ENCODE measurements at regions not wholly inside any gene's neighbourhood (a gene's known extent, or its start where the extent isn't known, plus 50 kb on each side); places are given as distances from the start of the nearest gene placed in this dataset.
A peak's percentile ranks its signal among the peaks of the same experiment; 100 is the strongest.

DNA sequence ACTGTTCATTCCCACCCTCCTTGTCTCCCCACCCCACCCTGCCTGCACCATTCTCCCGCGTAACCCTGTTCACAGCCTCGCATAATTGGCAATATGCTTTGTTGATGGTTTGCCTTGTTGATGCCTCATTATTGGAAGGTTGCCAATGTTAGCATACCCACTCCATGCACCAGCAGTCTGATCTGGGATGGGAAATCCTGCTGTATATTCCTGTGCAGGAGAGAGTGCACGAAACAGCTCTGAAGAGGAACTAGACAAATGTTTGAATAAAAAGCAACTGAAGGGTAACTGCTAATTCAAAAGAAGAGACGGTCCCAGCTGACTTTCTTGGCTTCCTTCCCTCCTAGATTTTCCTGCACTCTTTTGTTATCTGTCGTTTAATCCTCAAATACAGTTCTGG, 271.7 kb upstream of the TLE4 start:
- H3K4me1 Mint-ChIP-seq, result peaks cover 34% of the 10 kb centered on the region
- H3K27ac ChIP-seq, result no peak overlapping the region
- no peaks in the 10 kb centered on the region for H3K9me3 ChIP-seq (ENCODE audit: low read depth)
- H3K27me3 ChIP-seq, result no peaks in the 10 kb centered on the region
- no peak overlapping the region for H3K9ac ChIP-seq
- no peaks in the 10 kb centered on the region for H4K20me1 ChIP-seq (ENCODE audit: low read depth)
- peaks cover 8% of the 10 kb centered on the region for H3F3A ChIP-seq (ENCODE audit: low read depth)
- H2AFZ ChIP-seq (replicated peaks), result peak overlapping the region; percentile 46
- H3K27me3 Mint-ChIP-seq (ENCODE audit: insufficient read depth, low read depth), result peaks cover 2% of the 10 kb centered on the region
- H3K4me3 Mint-ChIP-seq, result no peak overlapping the region
- H3K9me3 Mint-ChIP-seq, result no peaks in the 10 kb centered on the region
- no peak for DNase-seq (ENCODE audit: low spot score)
- H3K36me3 ChIP-seq, result no peaks in the 10 kb centered on the region
- TF ChIP-seq EZH2 (IDR thresholded peaks at IDR 0.05), result no peak
- no peak for TF ChIP-seq EZH2phosphoT487 (IDR thresholded peaks at IDR 0.05)
- TF ChIP-seq, protein P1, sequence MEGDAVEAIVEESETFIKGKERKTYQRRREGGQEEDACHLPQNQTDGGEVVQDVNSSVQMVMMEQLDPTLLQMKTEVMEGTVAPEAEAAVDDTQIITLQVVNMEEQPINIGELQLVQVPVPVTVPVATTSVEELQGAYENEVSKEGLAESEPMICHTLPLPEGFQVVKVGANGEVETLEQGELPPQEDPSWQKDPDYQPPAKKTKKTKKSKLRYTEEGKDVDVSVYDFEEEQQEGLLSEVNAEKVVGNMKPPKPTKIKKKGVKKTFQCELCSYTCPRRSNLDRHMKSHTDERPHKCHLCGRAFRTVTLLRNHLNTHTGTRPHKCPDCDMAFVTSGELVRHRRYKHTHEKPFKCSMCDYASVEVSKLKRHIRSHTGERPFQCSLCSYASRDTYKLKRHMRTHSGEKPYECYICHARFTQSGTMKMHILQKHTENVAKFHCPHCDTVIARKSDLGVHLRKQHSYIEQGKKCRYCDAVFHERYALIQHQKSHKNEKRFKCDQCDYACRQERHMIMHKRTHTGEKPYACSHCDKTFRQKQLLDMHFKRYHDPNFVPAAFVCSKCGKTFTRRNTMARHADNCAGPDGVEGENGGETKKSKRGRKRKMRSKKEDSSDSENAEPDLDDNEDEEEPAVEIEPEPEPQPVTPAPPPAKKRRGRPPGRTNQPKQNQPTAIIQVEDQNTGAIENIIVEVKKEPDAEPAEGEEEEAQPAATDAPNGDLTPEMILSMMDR (IDR thresholded peaks at IDR 0.05), result no peak
- H3K36me3 Mint-ChIP-seq, result no peaks in the 10 kb centered on the region
- H3K4me3 ChIP-seq, result no peak overlapping the region
- H3K79me2 ChIP-seq (ENCODE audit: low read depth), result no peaks in the 10 kb centered on the region
- no peak overlapping the region for H3K27ac Mint-ChIP-seq
- H3K4me2 ChIP-seq, result peak overlapping the region; percentile 14
- H3K4me1 ChIP-seq, result peaks cover 42% of the 10 kb centered on the region

DNA sequence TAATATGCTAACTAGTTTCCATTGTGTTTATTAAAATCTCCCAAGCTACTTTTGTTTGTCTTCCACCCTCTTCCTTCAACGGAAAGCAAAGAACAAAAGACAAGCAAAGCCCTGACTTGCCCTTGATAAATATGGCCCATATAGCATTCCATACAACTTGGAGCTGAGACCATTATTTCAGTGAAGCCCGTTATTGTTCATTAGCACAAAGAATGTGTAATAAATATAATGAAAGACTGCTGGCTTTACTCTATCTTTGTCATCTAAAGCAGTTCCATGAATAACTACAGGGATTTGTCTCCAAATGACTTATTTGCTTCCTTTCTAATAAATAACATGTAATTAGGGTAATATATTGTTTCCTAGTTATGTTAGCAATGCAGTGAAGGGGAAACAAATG, 270.7 kb upstream of the TLE4 start:
- Mint-ChIP-seq H3K4me3 (no peak overlapping the region), H3K27me3 (ENCODE audit: insufficient read depth, low read depth) (peaks cover 2% of the 10 kb centered on the region), H3K4me1 (peaks cover 34% of the 10 kb centered on the region), H3K9me3 (no peaks in the 10 kb centered on the region), H3K36me3 (no peaks in the 10 kb centered on the region), H3K27ac (no peak overlapping the region)
- peak overlapping the region; percentile 14 for H3K4me2 ChIP-seq
- no peak overlapping the region for H2AFZ ChIP-seq (replicated peaks)
- H3K4me3 ChIP-seq, result no peak overlapping the region
- no peaks in the 10 kb centered on the region for H3K79me2 ChIP-seq (ENCODE audit: low read depth)
- H3K27me3 ChIP-seq, result no peaks in the 10 kb centered on the region
- H4K20me1 ChIP-seq (ENCODE audit: low read depth), result no peaks in the 10 kb centered on the region
- H3K4me1 ChIP-seq, result peaks cover 34% of the 10 kb centered on the region
- no peak for DNase-seq (ENCODE audit: low spot score)
- no peaks in the 10 kb centered on the region for H3K9me3 ChIP-seq (ENCODE audit: low read depth)
- TF ChIP-seq EZH2 (IDR thresholded peaks at IDR 0.05), result no peak
- no peak for TF ChIP-seq EZH2phosphoT487 (IDR thresholded peaks at IDR 0.05)
- TF ChIP-seq, protein P1 (IDR thresholded peaks at IDR 0.05), result no peak
- no peak overlapping the region for H3K9ac ChIP-seq
- no peak overlapping the region for H3K27ac ChIP-seq
- peaks cover 8% of the 10 kb centered on the region for H3F3A ChIP-seq (ENCODE audit: low read depth)
- H3K36me3 ChIP-seq, result no peaks in the 10 kb centered on the region

DNA sequence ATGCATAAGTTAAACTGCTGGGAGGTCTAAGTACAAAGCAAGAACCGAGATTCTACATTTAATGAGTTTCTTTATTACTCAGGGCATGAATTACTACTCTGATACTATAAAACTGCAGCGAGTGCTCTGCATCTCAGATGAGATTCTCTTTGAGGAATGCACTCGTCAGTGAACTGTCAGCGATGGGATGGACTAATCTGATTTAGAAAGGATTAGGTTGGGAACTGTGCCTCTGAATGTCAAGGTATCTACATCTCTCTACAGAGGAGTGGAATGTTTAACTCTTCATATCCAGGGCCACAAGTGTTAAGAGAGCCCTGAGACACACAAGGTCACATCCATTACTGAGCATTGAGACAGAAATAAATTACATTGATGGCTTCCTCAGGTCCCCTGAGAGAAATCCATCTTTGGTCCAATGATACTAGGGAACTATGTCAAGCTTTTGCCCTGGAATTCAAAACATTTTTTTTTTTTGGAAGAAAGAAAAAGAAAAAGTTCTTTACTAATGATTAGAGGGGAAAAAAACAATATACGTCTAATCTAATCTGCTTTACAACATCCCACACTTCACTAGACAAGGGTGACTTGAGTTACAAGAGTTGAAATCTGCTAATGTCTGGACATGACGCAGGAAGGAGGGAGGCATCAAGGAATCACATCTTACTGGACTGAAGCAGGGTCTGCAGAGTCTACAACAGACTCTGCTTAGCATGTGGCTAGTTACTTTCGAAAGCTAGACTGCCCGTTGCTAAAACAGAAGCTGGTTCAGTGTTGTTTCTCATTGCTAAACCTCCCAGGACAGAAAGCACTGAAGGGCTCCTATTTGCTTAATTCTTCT, 270.0 kb upstream of the TLE4 start:
- peaks cover 2% of the 10 kb centered on the region for H3K27me3 Mint-ChIP-seq (ENCODE audit: insufficient read depth, low read depth)
- Histone ChIP-seq H3K9me3 (ENCODE audit: low read depth) (no peaks in the 10 kb centered on the region), H3K27me3 (no peaks in the 10 kb centered on the region), H2AFZ (replicated peaks) (no peak overlapping the region), H3K27ac (no peak overlapping the region), H3K4me2 (peak overlapping the region; percentile 14), H3K4me1 (peaks cover 34% of the 10 kb centered on the region), H3K9ac (no peak overlapping the region), H3K4me3 (no peak overlapping the region), H4K20me1 (ENCODE audit: low read depth) (no peaks in the 10 kb centered on the region), H3K36me3 (no peaks in the 10 kb centered on the region), H3F3A (ENCODE audit: low read depth) (peaks cover 8% of the 10 kb centered on the region), H3K79me2 (ENCODE audit: low read depth) (no peaks in the 10 kb centered on the region)
- DNase-seq (ENCODE audit: low spot score), result peak; percentile 51
- H3K4me3 Mint-ChIP-seq, result no peak overlapping the region
- H3K4me1 Mint-ChIP-seq, result peaks cover 34% of the 10 kb centered on the region
- H3K9me3 Mint-ChIP-seq, result no peaks in the 10 kb centered on the region
- H3K36me3 Mint-ChIP-seq, result no peaks in the 10 kb centered on the region
- H3K27ac Mint-ChIP-seq, result no peak overlapping the region
- TF ChIP-seq EZH2phosphoT487 (IDR thresholded peaks at IDR 0.05), result no peak
- TF ChIP-seq EZH2 (IDR thresholded peaks at IDR 0.05), result no peak
- TF ChIP-seq, protein P1 (IDR thresholded peaks at IDR 0.05), result no peak
